Globus pallidus (tissue), 1 donor: ENCODE measurements at regions not wholly inside any gene's neighbourhood (a gene's known extent, or its start where the extent isn't known, plus 50 kb on each side); places are given as distances from the start of the nearest gene placed in this dataset.
A peak's percentile ranks its signal among the peaks of the same experiment; 100 is the strongest.

Experiments used
- DNase-seq: peaks from one replicate; pipeline ENCODE4 v3.0.0-alpha.2; 2015; ENCODE audit warnings: low spot score

- DNase-seq: no peak
Measured at GRCh38 chr2:136557203-136557602, 208.1 kb upstream of the THSD7B start.

GRCh38 chr2:136550181-136550580 is 215.2 kb upstream of the THSD7B start:
- DNase-seq: no peak

GRCh38 chr2:136539355-136539754 is 226.0 kb upstream of the THSD7B start:
- no peak for DNase-seq

- DNase-seq: peak; percentile 51
Measured at GRCh38 chr2:136538489-136538888, 226.9 kb upstream of the THSD7B start.

GRCh38 chr2:136534811-136535210 is 230.5 kb upstream of the THSD7B start:
- DNase-seq: no peak

GRCh38 chr2:136532171-136532570 is 233.2 kb upstream of the THSD7B start:
- DNase-seq: no peak

GRCh38 chr2:136531731-136532130 is 233.6 kb upstream of the THSD7B start:
- no peak for DNase-seq

GRCh38 chr2:136530146-136530545 is 235.2 kb upstream of the THSD7B start:
- DNase-seq: no peak

- DNase-seq: no peak
Measured at GRCh38 chr2:136527560-136527959, 237.8 kb upstream of the THSD7B start.

- DNase-seq: no peak
Measured at GRCh38 chr2:136522724-136523123, 242.6 kb upstream of the THSD7B start.

GRCh38 chr2:136517716-136518115 is 247.6 kb upstream of the THSD7B start:
- no peak for DNase-seq

GRCh38 chr2:136510244-136510643 is 255.1 kb upstream of the THSD7B start:
- no peak for DNase-seq

GRCh38 chr2:136505462-136505861 is 259.9 kb upstream of the THSD7B start:
- DNase-seq: no peak

GRCh38 chr2:136502660-136503059 is 262.7 kb upstream of the THSD7B start:
- no peak for DNase-seq

- no peak for DNase-seq
Measured at GRCh38 chr2:136497709-136498108, 267.6 kb upstream of the THSD7B start.

GRCh38 chr2:136496966-136497365 is 268.4 kb upstream of the THSD7B start:
- no peak for DNase-seq

- DNase-seq: peak; percentile 3
Measured at GRCh38 chr2:136495636-136496035, 269.7 kb upstream of the THSD7B start.

GRCh38 chr2:136492901-136493300 is 272.4 kb upstream of the THSD7B start:
- DNase-seq: no peak

- DNase-seq: no peak
Measured at GRCh38 chr2:136490100-136490499, 275.2 kb upstream of the THSD7B start.

- DNase-seq: no peak
Measured at GRCh38 chr2:136487421-136487820, 277.9 kb upstream of the THSD7B start.

- no peak for DNase-seq
Measured at GRCh38 chr2:136486115-136486514, 279.2 kb upstream of the THSD7B start.

GRCh38 chr2:136482966-136483365 is 282.4 kb upstream of the THSD7B start:
- no peak for DNase-seq

- no peak for DNase-seq
Measured at GRCh38 chr2:136482006-136482405, 283.3 kb upstream of the THSD7B start.

- no peak for DNase-seq
Measured at GRCh38 chr2:136479696-136480095, 285.6 kb upstream of the THSD7B start.

- DNase-seq: no peak
Measured at GRCh38 chr2:136468799-136469369, 296.5 kb upstream of the THSD7B start.
